Loucy (cell line): ENCODE measurements at regions not wholly inside any gene's neighbourhood (a gene's known extent, or its start where the extent isn't known, plus 50 kb on each side); places are given as distances from the start of the nearest gene placed in this dataset.

Experiments used
- CTCF ChIP-seq: fragments of 200-600 bp; sonication (generic); conservative IDR thresholded peaks from 2 replicates; pipeline ENCODE4 v1.5.1; 2014; ENCODE audit warnings: mild to moderate bottlenecking, antibody characterized with exemption, low read length
- EZH2phosphoT487 ChIP-seq: fragments of 200-600 bp; IDR thresholded peaks from 2 replicates; pipeline ENCODE4 v1.6.1; 2018; ENCODE audit warnings: antibody characterized with exemption, mild to moderate bottlenecking, moderate library complexity, borderline replicate concordance

- TF ChIP-seq CTCF (no peak), EZH2phosphoT487 (no peak)
Measured at GRCh38 chr12:88880051-88880450, 299.8 kb upstream of the KITLG start.
